CD4-positive, alpha-beta memory T cell (primary cell): ENCODE measurements at regions not wholly inside any gene's neighbourhood (a gene's known extent, or its start where the extent isn't known, plus 50 kb on each side); places are given as distances from the start of the nearest gene placed in this dataset.

Experiments
- CTCF ChIA-PET: fragments of 350-600 bp; sonication (Branson Sonifier 250); formaldehyde crosslinking; loops from one replicate; lab custom pipeline; 2021; ENCODE audit warnings: inconsistent platforms; ENCODE audit not compliant: partially characterized antibody; lab: Charles Lee
- POLR2A ChIA-PET: fragments of 350-600 bp; sonication (Branson Sonifier 250); formaldehyde crosslinking; loops from one replicate; lab custom pipeline; 2021; ENCODE audit not compliant: partially characterized antibody; lab: Charles Lee
- DNase-seq, 5 donors: peaks; one replicate each; pipeline versions ENCODE4 v3.0.0 to v3.0.0-alpha.2; 2020 to 2022; ENCODE audit warnings: mixed read lengths in 1 of 5
- H3K27ac ChIP-seq: one replicate; pipeline ENCODE4 v1.7.0; 2013; ENCODE audit warnings: low read depth, low read length
- H3K27me3 ChIP-seq: 2 replicates; pipeline ENCODE4 v1.7.0; 2013; ENCODE audit warnings: mild to moderate bottlenecking, low read length, moderate library complexity; ENCODE audit not compliant: insufficient read depth
- H3K36me3 ChIP-seq: 2 replicates; pipeline ENCODE4 v1.7.0; 2013; ENCODE audit warnings: mild to moderate bottlenecking, low read length, moderate library complexity; ENCODE audit not compliant: insufficient read depth
- H3K4me1 ChIP-seq: 2 replicates; pipeline ENCODE4 v1.7.0; 2013; ENCODE audit warnings: mild to moderate bottlenecking, low read length, moderate library complexity; ENCODE audit not compliant: insufficient read depth
- H3K4me3 ChIP-seq, 2 donors: one replicate each; pipeline ENCODE4 v1.7.0; 2013; ENCODE audit warnings: low read length in 2 of 2, mild to moderate bottlenecking in 1 of 2
- H3K9me3 ChIP-seq, 2 donors: one replicate each; pipeline ENCODE4 v1.7.0; 2013; ENCODE audit warnings: low read length in 2 of 2, control low read depth in 1 of 2; ENCODE audit not compliant: control insufficient read depth in 1 of 2
- H3K27ac Mint-ChIP-seq, 7 donors: one replicate each; pipeline ENCODE4 v1.8.0; 2020 to 2021; ENCODE audit warnings: mixed read lengths in 7 of 7, mild to moderate bottlenecking in 6 of 7, inconsistent platforms in 3 of 7, moderate library complexity in 3 of 7
- H3K27me3 Mint-ChIP-seq, 2 donors: one replicate each; pipeline ENCODE4 v1.8.0; 2020 to 2021; ENCODE audit warnings: mixed read lengths in 2 of 2
- H3K36me3 Mint-ChIP-seq, 2 donors: one replicate each; pipeline ENCODE4 v1.8.0; 2020 to 2021; ENCODE audit warnings: mixed read lengths in 2 of 2, inconsistent platforms in 1 of 2, mild to moderate bottlenecking in 1 of 2
- H3K4me1 Mint-ChIP-seq, 4 donors: one replicate each; pipeline ENCODE4 v1.8.0; 2020 to 2021; ENCODE audit warnings: mixed read lengths in 4 of 4, mild to moderate bottlenecking in 1 of 4
- H3K4me3 Mint-ChIP-seq, 8 donors: one replicate each; pipeline ENCODE4 v1.8.0; 2020 to 2021; ENCODE audit warnings: mixed read lengths in 8 of 8, mild to moderate bottlenecking in 7 of 8, moderate library complexity in 6 of 8, inconsistent platforms in 3 of 8
- H3K9me3 Mint-ChIP-seq, 8 donors: one replicate each; pipeline ENCODE4 v1.8.0; 2020 to 2021; ENCODE audit warnings: mixed read lengths in 8 of 8, mild to moderate bottlenecking in 5 of 8, inconsistent platforms in 3 of 8, moderate library complexity in 1 of 8
- intact Hi-C: fragments of 100-400 bp; cut with micrococcal nuclease; formaldehyde crosslinking; loops from one replicate; pipeline ENCODE4 v1.15.1; 2023

DNA sequence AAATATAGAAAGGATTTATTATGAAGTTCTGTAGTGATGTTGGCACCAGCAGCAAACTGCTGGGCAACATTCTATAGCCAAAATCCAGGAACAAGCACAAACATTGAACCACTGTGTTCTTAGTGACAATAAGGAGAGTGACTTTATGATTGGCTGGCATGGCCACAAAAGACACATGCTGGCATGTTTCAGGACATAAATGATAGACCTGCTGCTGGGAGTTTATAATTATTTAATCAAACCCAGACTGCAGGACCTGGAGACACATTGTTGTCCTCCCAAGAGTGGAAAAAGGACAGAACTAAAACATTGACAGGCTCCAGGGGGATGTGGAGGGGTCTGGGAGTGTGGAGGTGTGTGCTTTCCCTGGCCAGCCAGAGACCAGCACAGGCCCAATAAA, 255.3 kb upstream of the LRTM1 start:
- Histone ChIP-seq H3K27me3 (no peaks in the 10 kb centered on the region), H3K4me1 (no peaks in the 10 kb centered on the region), H3K36me3 (no peaks in the 10 kb centered on the region), H3K9me3 (no peaks in the 10 kb centered on the region), H3K4me3 (no peak overlapping the region), H3K27ac (no peak overlapping the region)
- ChIA-PET CTCF (no interaction called here), POLR2A (no interaction called here)
- peaks cover 0 to 3% (median 0%) of the 10 kb centered on the region in 8 donors for H3K9me3 Mint-ChIP-seq
- no peak overlapping the region for H3K4me3 Mint-ChIP-seq
- no peak overlapping the region for H3K27ac Mint-ChIP-seq
- intact Hi-C loops, result loop anchor here (10.0 kb wide), 1 partner anchor 1888 kb away; no protein-coding TSS in a partner anchor
- no peaks in the 10 kb centered on the region for H3K4me1 Mint-ChIP-seq
- no peak for DNase-seq
- H3K27me3 Mint-ChIP-seq, result no peaks in the 10 kb centered on the region
- H3K36me3 Mint-ChIP-seq, result no peaks in the 10 kb centered on the region

DNA sequence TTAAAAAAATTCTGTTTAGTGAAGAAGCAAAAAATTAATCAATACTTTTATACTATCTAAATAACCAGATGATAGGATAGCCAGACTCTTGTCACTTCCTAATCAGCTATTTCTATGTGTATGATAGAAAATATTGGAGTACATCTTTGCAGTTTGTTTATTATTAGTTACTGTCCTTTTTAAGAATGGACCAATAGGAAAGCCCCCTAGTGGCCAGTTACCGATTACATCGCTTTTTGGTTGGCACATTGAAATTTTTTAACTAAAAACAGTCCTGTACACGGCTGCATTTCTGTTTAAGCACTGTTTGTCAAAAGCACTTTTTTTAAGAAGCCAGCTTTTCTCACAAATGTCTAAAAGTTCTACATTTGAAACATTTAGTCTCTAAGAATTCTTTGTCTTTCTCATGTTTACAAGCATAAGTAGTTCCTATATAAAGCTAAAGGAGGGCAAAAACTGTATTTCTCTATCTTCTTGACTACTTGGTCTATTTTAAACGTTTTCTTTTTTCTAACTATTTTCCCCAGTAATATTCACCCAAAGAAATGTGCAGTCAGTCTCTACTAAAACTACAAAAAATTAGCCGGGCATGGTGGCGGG, 253.2 kb upstream of the LRTM1 start:
- Mint-ChIP-seq H3K27me3 (no peaks in the 10 kb centered on the region), H3K4me3 (no peak overlapping the region), H3K27ac (no peak overlapping the region), H3K9me3 (peaks cover 0 to 3% (median 0%) of the 10 kb centered on the region in 8 donors), H3K4me1 (no peaks in the 10 kb centered on the region), H3K36me3 (no peaks in the 10 kb centered on the region)
- Histone ChIP-seq H3K9me3 (no peaks in the 10 kb centered on the region), H3K4me3 (no peak overlapping the region), H3K27me3 (no peaks in the 10 kb centered on the region), H3K4me1 (no peaks in the 10 kb centered on the region), H3K27ac (no peak overlapping the region), H3K36me3 (no peaks in the 10 kb centered on the region)
- POLR2A ChIA-PET, result no interaction called here
- intact Hi-C loops, result loop anchor here (10.0 kb wide), 1 partner anchor 1886 kb away; no protein-coding TSS in a partner anchor
- DNase-seq, result no peak
- CTCF ChIA-PET, result no interaction called here

DNA sequence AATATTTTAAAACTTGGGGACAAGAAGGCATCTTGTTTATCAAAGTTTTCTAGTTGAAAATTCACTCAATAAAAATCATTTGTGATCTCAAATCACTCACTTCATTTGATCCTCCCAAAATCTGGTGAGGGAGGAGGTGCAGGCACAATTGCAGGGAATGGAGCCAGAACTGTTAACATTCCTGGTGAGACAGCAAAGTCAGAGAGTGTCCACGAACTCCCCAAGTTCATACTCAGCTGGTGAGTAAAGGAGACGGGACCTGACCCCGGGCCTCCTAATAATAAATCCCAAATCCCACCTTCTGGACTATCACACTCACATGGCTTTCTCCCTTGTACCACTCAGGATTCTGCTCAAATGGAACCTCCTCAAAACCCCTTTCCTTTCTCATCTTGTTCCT, 252.3 kb upstream of the LRTM1 start:
- intact Hi-C loops, result loop anchor here (10.0 kb wide), 1 partner anchor 1885 kb away; no protein-coding TSS in a partner anchor
- no peaks in the 10 kb centered on the region for H3K27me3 Mint-ChIP-seq
- POLR2A ChIA-PET, result no interaction called here
- no peaks in the 10 kb centered on the region for H3K4me1 Mint-ChIP-seq
- no peaks in the 10 kb centered on the region for H3K9me3 ChIP-seq
- no peaks in the 10 kb centered on the region for H3K36me3 Mint-ChIP-seq
- H3K36me3 ChIP-seq, result no peaks in the 10 kb centered on the region
- H3K4me1 ChIP-seq, result no peaks in the 10 kb centered on the region
- no peak overlapping the region for H3K27ac ChIP-seq
- DNase-seq, result no peak
- no peak overlapping the region for H3K27ac Mint-ChIP-seq
- H3K4me3 ChIP-seq, result no peak overlapping the region
- H3K9me3 Mint-ChIP-seq, result peaks cover 0 to 2% (median 0%) of the 10 kb centered on the region in 8 donors
- CTCF ChIA-PET, result no interaction called here
- no peaks in the 10 kb centered on the region for H3K27me3 ChIP-seq
- no peak overlapping the region for H3K4me3 Mint-ChIP-seq

DNA sequence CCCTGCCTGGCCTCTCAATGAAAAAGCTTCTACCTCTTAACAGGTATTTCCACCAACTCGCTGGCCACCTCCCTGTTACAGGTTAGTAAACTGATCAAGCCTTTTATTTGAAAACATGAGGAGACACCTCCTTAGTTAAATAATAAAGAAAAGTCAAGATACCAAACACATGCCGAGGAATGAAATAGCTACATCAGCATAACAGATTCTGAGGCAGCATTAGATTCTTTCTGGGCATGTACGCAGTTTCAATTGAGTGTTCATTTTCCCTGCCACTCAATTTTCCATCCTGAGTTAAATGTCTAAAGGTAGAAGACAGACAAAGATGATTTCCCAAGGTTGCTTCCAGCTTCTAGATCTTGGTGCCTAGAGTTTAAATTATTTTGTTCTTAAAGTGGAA, 250.5 kb upstream of the LRTM1 start:
- no peaks in the 10 kb centered on the region for H3K9me3 ChIP-seq
- intact Hi-C loops, result no loop called here
- H3K4me3 ChIP-seq, result no peak overlapping the region
- no peak overlapping the region for H3K4me3 Mint-ChIP-seq
- H3K36me3 ChIP-seq, result no peaks in the 10 kb centered on the region
- no peak for DNase-seq
- H3K9me3 Mint-ChIP-seq, result peaks cover 0 to 2% (median 0%) of the 10 kb centered on the region in 8 donors
- no peak overlapping the region for H3K27ac Mint-ChIP-seq
- no peaks in the 10 kb centered on the region for H3K36me3 Mint-ChIP-seq
- no peaks in the 10 kb centered on the region for H3K4me1 ChIP-seq
- ChIA-PET POLR2A (no interaction called here), CTCF (no interaction called here)
- H3K27ac ChIP-seq, result no peak overlapping the region
- no peaks in the 10 kb centered on the region for H3K4me1 Mint-ChIP-seq
- no peaks in the 10 kb centered on the region for H3K27me3 ChIP-seq
- no peaks in the 10 kb centered on the region for H3K27me3 Mint-ChIP-seq

DNA sequence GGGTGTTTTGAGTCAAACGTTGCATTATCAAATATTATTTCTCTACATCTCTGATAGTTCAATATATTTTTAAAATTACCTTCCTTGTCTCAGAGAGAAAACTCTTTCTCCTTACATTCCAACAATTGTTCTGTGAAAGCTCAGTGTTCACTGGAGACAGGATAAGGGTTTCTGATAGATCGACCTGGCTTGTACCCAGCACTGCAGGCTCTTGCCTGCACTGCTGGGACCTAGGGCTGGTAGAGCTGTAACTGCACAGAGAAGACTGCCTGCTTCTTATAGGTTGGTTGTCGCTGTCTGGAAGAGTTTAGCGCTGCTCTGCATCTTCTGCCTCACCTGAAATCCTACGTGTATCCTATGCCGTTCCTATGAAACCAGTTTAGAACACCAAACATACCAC, 249.9 kb upstream of the LRTM1 start:
- H3K4me1 ChIP-seq, result no peaks in the 10 kb centered on the region
- CTCF ChIA-PET, result no interaction called here
- H3K36me3 ChIP-seq, result no peaks in the 10 kb centered on the region
- Mint-ChIP-seq H3K9me3 (peaks cover 0 to 3% (median 1%) of the 10 kb centered on the region in 8 donors), H3K4me3 (no peak overlapping the region), H3K4me1 (no peaks in the 10 kb centered on the region), H3K27me3 (no peaks in the 10 kb centered on the region), H3K36me3 (no peaks in the 10 kb centered on the region), H3K27ac (no peak overlapping the region)
- H3K9me3 ChIP-seq, result no peaks in the 10 kb centered on the region
- H3K27ac ChIP-seq, result no peak overlapping the region
- no peak for DNase-seq
- no peak overlapping the region for H3K4me3 ChIP-seq
- H3K27me3 ChIP-seq, result no peaks in the 10 kb centered on the region
- intact Hi-C loops, result no loop called here
- POLR2A ChIA-PET, result no interaction called here

DNA sequence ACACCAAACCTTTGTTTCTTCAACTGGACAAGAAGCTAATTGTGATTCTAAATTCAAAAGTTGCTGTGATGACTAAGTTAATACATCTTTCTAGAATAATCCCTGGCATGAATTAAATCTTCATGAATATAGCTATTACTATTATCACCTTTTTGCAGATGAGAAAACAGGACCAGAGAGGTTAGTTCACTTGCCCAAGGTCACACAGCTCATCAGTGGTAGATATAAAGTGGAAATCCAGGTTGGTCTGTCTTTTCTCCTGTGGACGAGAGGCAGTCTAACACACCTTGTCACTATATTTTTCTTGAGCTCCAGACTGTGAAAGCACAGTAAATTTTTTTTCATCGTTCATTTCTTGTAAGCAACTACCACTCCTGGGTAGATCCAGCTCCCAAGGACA, 247.6 kb upstream of the LRTM1 start:
- Histone ChIP-seq H3K4me3 (no peak overlapping the region), H3K27me3 (no peaks in the 10 kb centered on the region), H3K36me3 (no peaks in the 10 kb centered on the region), H3K4me1 (no peaks in the 10 kb centered on the region), H3K27ac (no peak overlapping the region), H3K9me3 (no peaks in the 10 kb centered on the region)
- Mint-ChIP-seq H3K36me3 (no peaks in the 10 kb centered on the region), H3K4me1 (no peaks in the 10 kb centered on the region), H3K9me3 (peaks cover 0 to 13% (median 3%) of the 10 kb centered on the region in 8 donors), H3K27ac (no peak overlapping the region), H3K27me3 (no peaks in the 10 kb centered on the region), H3K4me3 (no peak overlapping the region)
- POLR2A ChIA-PET, result no interaction called here
- CTCF ChIA-PET, result interaction anchor here (1.2 kb wide), 1 partner anchor 9 kb away, joined by 3 read pairs; no protein-coding TSS in a partner anchor
- DNase-seq, result no peak
- intact Hi-C loops, result no loop called here

DNA sequence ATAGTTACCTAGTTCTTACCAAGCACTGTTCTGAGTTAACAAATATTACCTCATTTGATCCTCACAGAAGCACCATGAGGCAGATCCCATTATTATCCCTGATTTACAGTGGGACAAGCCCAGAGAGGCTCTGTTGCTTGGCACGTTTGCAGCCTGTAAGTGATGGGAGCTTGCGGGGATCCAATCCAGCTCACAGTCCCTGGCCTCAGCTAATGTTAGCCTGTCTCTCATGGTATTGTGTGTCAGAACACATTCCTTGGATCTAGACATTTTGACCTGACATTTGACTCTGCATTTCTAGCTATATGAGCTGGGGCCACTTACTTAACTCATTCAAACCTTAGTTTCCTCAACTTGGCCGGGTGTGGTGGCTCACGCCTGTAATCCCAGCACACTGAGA, 246.9 kb upstream of the LRTM1 start:
- Mint-ChIP-seq H3K4me1 (no peaks in the 10 kb centered on the region), H3K9me3 (peaks cover 0 to 13% (median 3%) of the 10 kb centered on the region in 8 donors), H3K36me3 (no peaks in the 10 kb centered on the region), H3K27ac (no peak overlapping the region), H3K4me3 (no peak overlapping the region), H3K27me3 (no peaks in the 10 kb centered on the region)
- CTCF ChIA-PET, result interaction anchor here (1.2 kb wide), 1 partner anchor 9 kb away, joined by 3 read pairs; no protein-coding TSS in a partner anchor
- no peak for DNase-seq
- intact Hi-C loops, result no loop called here
- Histone ChIP-seq H3K9me3 (no peaks in the 10 kb centered on the region), H3K27me3 (no peaks in the 10 kb centered on the region), H3K27ac (no peak overlapping the region), H3K4me3 (no peak overlapping the region), H3K36me3 (no peaks in the 10 kb centered on the region), H3K4me1 (no peaks in the 10 kb centered on the region)
- POLR2A ChIA-PET, result no interaction called here
